GDM1 (cell line): ENCODE measurements at regions not wholly inside any gene's neighbourhood (a gene's known extent, or its start where the extent isn't known, plus 50 kb on each side); places are given as distances from the start of the nearest gene placed in this dataset.
"Not testable (repeated sequence)": the region's sequence is repeated elsewhere in the genome, so short reads cannot be mapped to it uniquely, and the experiment has no call there.

Experiments
- DNase-seq: peaks from one replicate; lab custom pipeline; 2025; lab: John Stamatoyannopoulos, UW

DNA sequence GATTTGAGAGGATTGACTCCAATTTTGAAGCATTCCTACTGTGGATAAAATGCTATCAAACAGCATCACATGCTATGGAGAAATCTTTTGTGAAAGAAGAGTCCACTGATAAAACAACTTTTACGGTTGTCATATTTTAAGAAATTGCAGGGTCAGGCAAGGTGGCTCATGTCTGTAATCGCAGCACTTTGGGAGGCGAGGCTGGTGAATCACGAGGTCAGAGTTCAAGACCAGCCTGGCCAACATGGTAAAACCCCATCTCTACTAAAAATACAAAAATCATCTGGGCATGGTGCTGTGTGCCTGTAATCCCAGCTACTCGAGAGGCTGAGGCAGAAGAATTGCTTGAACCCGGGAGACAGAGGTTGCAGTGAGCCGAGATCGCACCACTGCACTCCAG is 338.8 kb upstream of the SOX9 start:
- not testable (repeated sequence) for DNase-seq

DNA sequence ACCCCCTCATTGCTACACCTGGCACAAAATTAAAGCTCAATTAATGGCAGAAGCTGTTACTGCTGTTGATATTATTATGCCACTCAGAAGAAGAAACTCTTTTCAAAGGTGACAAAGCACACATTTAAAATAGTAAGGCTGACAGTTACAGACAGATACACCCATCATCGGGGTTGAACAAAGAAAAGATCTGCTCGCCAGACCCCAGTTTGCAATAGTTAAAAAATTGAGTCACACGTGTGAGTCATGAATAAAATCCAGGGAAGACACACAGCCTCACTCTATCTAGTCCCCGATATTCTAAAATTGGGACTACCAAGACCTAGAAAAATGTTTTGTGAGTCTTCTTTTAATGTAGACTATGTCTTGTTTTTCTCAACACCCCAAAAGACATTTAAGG is 330.0 kb upstream of the SOX9 start:
- DNase-seq, result no peak

DNA sequence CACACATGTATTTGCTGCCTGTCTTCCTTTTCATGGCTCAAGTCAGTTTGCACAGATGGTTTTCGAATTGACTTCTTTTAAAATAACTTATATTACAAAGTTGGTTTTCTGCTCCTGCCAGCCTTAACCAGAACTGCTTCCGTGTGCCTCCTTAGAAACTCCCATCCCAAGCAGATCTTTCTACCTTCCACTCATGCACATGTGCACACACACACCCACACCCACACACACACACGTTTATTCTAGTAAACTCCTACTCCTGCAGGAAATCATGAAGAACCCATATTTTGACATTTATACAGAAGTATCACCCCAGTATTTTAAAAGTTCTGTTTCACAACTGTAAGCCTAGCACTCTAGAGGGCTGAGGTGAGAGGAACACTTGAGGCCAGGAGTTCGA is 329.5 kb upstream of the SOX9 start:
- DNase-seq, result no peak

DNA sequence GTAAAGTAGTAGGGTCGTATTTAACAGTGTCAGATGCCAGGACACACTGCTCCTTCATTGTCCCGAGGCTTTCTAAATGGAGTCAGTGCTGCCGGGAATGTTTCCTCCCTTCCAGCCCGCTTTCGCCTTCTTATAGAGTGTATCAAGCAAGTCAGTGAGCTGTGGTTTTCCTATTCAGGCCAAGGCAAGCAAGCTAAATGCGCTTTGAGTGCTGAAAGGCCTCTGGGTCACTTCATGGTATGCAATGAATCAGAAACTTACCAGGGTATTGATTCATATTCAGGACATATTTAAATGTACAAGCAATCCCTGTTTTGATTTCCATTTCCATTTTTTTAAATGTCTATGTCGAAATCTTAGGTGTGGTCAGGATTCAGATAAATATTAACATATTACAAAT is 327.9 kb upstream of the SOX9 start:
- DNase-seq, result no peak

DNA sequence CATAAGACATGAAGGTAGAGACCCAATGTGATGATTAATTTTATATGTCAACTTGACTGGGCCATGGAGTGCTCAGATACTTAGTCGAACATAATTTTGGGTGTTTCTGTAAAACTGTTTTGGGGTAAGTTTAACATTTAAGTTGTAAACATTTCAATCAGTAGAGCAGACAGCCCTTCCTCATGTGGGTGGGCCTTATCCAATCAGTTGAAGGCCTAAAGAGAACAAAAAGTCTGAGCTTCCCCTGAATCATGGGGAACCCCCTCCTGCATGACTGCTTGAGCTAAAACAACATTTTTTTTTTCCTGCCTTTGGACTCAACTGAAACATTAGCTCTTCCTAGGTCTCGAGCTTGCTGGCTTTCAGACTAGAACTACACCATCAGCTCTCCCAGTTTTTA is 327.3 kb upstream of the SOX9 start:
- DNase-seq, result no peak

DNA sequence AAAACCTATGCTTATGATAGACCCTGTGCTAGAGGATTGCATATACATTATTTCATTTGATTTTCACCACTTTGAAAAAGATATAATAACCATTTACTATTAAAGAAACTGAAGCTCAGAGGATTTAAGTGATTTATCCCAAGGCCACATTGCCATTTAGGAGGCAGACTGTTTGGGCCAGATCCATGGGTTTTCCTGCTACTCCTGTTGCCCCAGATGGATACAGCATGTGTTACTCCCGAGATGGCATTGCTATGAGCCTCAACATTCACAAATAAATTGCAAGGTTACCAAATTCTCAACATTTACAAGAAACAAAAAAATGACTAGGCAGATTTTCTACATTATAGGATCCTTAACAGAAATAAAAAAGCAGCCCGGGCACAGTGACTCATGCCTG is 322.1 kb upstream of the SOX9 start:
- DNase-seq, result no peak

DNA sequence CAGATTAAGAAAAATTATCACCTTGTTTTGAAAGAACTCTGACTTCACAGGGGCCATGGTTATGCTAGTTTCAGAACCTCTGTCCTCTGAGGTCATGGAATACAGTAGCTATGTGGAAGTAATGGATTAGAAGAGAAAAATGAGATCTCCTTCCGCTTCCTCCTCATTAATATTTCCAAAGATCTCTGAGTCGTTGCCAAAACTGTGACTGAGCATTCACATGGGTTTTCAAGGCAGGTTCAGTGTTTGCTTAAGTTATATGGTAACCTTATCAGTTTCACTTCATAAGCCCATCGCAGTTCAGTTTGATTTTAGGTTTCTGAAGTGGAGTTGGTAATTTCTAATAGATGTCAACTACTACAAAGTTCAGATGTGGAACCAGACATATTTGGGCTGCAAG is 321.2 kb upstream of the SOX9 start:
- DNase-seq, result no peak

DNA sequence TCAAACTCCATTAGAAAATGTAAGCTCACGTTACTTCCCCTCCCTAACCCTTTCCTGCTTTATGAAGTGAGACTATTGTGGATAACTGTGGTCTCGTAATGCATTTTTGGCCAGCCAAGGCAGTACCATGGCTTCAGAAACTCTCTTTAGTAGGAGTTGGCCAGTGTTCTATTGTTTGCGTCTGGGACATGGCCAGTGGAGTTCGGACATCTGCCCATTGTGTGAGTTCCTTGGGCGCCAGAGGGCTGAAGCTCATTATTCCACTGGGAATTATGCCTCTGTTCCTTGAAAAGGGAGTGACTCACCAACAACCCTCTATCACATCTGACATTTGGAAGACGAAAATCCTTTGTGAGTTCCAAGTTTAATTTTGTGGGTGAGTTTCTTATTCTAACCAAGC is 319.5 kb upstream of the SOX9 start:
- DNase-seq, result no peak

DNA sequence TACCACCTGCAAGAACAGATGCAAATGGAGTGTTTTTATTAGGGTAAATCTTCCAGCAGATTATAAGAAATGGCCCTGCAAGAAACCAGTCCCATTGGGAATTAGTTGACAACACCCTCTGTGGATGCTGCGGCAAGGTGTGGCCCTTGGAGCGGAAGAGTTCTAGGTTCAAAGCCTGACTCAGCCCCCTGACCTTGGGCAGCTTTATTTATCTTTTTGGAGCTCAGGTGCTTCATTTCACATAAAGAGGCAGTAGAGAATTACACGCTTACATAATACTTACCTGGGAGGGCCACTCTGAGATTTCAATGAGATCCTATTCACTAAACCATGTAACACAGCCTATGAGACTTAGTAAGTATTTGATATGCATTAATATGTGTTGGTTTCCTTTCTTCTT is 318.2 kb upstream of the SOX9 start:
- DNase-seq, result no peak

DNA sequence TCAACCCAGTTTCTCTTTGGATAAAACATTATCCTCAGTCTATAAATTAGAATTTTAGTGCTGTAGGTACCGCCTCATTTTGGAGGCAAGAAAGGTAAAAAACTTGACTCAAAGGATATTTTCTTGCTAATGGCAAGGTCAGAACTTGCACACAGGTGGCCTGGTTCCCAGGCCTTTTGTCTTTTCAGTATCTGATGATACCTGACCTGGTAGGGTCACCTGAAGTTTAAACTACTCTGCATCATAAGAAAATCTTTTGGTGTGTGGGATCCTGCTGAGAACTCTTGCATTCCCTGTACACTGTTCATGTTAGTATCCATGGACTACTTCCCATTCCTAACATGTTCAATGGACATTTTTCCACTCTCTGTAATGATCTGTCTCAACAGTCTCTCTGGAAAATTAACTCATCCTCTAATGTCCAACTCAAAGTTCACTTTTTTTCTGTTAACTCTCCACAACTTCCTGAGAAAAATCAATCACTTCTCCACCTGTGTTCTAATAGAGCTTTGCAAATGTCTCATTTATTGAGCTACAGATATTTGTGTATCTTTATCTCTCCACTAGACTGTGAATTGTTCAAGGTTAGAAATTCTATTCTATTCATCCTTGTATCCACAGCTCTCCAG is 317.1 kb upstream of the SOX9 start:
- DNase-seq, result no peak

DNA sequence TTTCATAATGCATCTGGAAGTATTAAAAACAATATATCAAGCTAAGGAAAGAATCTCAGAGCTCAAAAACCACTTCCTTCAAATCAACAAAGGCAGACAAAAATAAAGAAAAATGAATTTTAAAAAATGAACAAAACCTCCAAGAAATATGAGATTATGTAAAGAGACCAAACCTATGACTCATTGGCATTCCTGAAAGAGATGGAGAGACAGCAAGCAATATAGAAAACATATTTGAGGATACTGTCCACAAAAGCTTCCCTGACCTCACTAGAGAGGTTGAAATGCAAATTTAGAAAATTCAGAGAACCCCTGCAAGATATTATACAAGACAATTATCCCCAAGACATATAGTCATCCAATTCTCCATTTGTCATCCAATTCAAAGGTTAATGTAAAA is 311.3 kb upstream of the SOX9 start:
- DNase-seq, result no peak

DNA sequence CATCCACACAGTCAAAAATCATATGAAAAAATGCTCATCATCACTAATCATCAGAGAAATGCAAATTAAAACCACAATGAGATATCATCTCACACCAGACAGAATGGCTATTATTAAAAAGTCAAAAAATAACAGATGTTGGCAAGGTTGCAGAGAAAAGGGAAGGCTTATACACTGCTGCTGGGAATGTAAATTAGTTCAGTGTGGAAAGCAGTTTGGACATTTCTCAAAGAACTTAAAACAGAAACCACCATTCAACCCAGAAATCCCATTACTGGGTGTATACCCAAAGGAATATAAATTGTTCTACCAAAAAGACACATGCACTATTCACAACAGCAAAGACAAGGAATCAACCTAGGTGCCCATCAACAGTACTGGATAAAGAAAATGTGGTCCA is 307.0 kb upstream of the SOX9 start:
- not testable (repeated sequence) for DNase-seq

DNA sequence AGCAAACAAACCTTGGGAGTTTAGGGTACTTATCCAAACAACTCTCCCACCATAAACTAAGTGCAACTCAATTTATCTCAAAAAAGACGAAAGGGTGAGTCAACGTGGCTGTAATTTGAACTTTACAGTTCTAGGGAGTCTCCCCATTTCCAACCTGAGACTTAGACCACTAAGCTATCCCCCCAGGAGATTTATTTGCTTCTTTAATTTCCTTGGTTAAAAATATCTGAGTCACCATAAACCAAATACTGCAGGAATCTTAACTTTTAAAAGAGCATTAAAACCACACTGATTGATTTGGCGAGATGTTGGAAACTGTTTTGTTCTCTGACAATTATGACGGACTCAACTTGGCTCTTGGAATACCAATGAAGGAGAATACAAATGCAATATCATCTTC is 299.3 kb upstream of the SOX9 start:
- DNase-seq, result no peak

DNA sequence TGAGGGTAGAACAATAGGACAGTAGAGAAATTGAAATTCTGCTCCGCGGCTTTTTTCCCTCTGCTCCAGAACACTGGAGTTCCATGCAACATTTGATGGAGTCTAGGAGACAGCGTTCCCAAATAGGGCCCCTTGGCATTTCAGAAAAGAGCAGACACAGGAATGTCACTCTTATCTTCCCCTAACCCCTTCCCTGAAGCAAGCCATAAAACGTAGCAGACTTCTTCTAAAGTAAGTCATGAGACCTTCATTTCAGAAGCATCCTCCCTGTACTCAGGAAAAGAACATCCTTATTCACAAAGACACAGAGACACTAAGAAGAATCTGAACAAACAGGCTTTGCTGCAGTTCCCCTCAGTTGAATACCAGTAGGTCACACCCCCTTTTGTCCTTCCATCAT is 296.1 kb upstream of the SOX9 start:
- DNase-seq, result no peak

DNA sequence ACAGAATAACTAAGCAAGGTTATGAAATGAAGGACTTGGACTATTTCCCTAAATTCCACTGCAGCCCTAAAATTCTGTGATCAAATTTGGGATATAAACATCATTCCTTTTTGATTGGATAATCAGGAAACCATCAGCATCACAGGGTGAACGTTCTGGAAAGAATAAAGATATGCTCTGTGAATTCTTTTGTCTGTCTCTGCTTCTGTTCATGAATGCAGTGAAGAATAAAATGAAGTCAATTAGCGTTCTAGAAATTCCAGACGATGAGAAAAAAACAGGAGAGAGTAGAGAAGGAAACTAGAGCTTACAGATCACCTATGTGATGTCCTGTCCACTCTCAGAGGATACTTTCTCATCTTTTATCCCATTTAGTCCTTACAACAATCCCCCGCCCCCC is 295.1 kb upstream of the SOX9 start:
- no peak for DNase-seq

DNA sequence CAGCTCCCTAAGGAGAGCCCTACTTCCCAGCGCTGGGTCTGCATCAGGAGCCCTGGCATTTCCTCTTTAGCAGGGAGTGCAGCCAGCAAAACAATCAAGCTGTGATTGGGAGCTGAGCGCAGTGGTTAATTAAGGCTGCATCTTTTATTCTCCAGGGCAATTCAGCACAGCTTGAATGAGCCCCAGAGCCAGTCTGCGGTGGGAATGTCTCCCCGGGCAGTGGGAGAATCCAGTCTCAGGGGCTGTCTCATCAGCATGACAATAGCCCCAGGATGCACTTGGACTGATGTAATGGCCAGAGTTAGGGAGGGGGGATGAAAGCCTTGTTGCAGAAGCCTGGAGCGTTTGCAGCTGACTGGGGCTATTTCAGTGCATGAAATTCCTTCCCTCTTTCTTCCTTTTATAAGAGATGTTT is 292.6 kb upstream of the SOX9 start:
- no peak for DNase-seq

DNA sequence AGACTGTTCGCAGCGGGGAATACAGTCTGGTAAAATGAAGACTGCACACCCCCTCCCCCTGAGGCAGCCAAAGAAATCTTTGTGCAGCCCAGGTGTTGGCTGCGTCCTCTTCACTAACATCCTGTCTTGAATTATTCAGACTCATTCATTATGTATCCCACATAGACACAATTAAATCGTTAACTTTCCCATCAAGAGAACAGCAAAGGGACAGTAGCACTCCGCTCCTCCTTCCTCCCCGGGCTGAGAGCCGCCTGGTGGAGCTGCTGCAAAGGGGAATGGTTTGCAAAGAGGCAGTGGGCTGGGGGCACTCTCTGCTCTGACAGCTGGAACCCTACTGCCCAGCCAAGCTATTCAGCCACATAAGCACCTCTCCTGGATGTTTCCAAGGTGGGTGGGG is 290.0 kb upstream of the SOX9 start:
- no peak for DNase-seq

DNA sequence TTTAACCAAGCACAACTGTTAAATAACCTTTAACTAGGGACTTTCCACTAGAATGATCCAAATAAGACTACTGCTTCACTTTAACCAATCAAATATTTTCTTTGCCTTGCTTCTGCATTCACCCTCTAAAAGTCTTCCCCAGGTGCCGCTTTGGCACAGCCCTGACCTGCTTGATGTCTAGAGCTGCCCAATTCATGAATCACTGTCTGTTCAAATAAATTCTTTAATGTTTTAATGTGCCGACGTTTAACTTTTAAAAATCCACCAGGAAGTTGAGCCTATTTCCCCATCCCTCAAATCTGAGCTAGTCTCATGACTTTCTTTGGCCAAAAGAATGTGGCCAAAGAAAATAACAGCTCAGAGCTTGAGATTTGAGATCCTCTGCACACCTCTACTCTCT is 277.8 kb upstream of the SOX9 start:
- DNase-seq, result no peak

DNA sequence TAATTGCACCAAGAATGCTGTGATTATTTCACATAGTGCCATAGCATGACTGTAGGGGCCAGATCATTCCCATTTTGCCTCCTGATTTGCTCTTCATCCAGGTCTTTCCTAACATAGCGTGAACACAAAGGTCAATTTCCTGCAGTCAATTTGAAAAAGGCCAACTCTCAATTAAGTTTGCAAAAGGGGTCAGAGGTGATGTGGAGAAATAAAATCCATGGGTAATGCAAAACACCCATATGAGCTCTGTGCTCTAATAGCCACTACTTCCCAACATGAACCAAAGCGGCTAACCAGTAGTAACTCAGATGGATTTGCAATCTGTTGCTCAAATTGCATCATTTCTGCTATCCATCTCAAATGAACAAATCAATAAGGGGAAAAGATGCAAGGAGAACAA is 275.5 kb upstream of the SOX9 start:
- DNase-seq, result no peak

DNA sequence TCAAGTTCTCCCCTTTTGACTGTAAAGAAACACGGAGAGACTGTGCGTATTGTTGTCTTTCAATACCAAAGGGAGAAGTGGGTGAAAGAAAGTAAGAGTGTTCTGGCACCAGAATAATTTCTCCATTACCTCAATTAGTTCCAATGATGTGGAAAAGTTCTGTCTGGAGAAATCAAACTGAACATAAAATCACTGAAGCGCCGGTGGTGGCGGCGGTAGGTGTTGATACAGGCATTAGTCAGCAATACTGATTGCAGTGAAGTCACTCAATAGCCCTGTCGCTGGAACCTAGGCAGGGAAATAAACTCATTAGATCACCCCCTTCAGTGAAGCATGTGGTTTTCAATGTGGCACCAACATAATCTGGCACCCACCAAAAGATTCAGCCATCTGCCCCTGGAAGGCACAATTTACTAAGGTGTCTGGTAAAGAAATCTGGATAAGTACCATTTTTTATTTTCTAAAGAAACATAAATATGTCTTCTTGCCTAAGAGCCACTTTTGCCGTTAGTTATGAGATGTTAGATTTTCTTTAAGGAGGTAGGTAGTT is 274.2 kb upstream of the SOX9 start:
- DNase-seq, result no peak

DNA sequence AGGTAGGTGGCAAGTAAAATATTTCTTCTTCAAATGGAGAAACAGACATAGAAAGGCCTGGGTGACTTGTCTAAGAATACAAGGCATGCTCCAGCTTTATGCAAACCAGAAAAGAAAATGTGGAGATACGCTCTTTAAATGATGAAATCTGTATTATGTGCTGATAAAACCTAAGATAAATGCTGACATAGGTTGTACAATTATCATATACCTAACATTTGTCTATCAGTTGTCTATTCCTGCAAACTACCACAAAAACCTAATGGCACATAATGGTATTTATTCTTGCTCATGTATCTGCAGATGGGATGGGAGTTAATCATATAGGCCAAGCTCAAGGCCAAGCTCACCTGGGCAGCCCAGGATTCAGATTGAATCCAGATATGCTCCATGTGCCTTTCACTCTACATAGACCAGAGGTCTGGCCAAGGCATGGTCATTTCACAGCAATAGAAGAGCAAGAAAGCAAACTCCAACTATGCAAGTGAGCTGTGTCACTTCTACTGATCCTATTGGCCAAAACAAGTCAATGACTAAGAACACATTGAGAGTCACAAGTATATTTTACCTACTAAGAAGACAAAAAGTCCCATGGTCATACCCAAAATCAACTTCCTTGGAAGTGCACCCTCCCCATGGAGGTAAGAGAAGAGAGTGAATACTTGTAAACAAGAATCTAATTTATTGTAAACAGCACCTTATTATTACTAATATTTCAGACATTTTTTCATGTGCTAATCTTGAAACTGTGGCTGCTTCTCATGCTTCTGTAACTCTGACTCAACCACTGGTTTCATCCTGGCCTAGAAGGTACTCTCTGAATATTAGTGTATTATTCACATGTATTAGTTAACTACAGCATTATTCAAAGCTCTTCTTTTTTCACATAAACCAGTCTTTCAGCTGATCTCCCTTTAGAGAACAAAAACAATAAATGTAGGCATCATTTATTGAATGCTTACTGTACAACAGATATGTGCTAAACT is 270.7 kb upstream of the SOX9 start:
- no peak for DNase-seq

DNA sequence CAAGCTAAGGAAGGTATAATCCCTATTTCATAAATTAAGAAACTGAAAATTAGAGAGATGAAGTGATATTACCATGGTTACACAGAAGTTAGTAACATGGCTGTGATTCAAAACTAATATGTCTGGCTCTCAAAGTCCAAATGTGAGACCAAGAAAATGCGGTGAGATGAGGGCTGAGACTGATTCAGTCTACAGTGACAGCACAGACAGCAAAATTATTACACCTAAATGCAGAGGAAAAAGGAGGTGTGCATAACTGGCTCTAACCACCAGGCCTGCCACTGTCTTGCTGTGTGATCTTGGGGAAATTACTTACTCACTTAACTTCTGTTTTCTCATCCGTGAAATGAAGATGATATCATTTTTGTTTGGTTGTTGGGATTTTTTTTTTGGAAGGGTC is 270.0 kb upstream of the SOX9 start:
- DNase-seq, result no peak

DNA sequence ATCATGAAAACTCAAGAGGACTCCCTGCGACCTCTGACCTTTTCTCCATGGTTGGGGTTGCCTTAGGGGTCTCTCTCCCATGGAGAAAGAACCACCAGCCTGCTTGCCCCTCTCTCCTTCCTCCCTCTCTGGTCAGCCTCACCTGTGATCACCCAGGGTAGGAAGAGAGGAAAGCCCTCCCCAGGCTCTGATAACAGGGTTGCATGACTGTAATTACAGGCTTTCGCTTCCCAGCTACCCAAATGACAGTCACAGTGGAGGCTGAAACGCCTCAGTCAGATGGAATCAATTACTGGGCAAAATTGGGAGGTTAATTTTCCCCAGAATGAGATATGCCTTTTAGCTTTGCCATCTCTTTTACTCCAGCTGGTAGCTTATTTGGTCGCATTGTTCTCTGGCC is 265.8 kb upstream of the SOX9 start:
- no peak for DNase-seq
